ENCODE measurements at regions not wholly inside any gene's neighbourhood (a gene's known extent, or its start where the extent isn't known, plus 50 kb on each side); places are given as distances from the start of the nearest gene placed in this dataset.
"Not testable (repeated sequence)": the region's sequence is repeated elsewhere in the genome, so short reads cannot be mapped to it uniquely, and the experiment has no call there.

DNA sequence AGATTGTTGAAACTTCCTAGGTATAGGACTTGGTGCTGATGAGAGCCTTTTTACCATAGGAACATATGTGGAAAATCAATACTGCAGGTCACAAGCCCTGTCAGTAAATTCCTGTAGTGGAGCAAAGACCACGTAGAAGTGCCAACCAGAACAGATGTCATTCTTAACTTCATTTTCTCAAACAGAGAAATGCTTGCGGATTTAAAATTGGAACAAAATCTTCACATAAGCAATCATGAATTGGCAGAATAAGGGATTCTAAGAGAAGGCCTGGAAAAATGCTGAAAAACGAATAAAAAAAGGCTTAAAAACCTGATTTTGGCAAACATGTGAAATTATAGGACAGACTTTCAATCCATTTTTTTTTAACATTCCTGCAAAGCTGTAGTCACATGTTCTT is 80.8 kb upstream of the SMIM30 start:
- no peak for TF ChIP-seq CTCF (IDR thresholded peaks at IDR 0.05; ENCODE audit: insufficient read depth, low read depth, low read length, missing control alignments)
- DNase-seq (ENCODE audit: low read depth) = no peak
- no peak overlapping the region for H3K4me3 ChIP-seq (ENCODE audit: low read depth, low read length)

- DNase-seq (ENCODE audit: low read depth) = no peak
- no peak overlapping the region for H3K4me3 ChIP-seq (ENCODE audit: low read depth, low read length)
- TF ChIP-seq CTCF (IDR thresholded peaks at IDR 0.05; ENCODE audit: insufficient read depth, low read depth, low read length, missing control alignments) = no peak
These were observed 79.9 kb upstream of the SMIM30 start for GRCh38 chr7:113198226-113198625.

DNA sequence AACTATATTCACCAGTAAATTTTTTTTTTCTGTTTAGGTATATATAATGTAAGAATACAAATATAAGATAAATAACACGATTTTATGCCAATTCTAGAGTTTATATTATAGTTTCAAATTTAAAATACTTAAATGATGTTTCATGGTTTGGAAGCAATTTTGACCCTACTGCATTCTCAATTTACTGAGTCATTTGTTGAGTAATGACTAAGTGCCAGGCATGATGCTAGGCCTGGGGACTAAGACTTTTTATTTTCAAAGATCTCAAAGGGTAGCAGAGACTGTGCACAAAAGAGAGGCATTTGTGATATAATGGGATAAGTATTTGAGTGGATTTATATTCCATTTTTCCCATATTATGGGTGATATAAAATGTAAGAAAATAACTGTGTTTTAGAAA is 78.9 kb upstream of the SMIM30 start:
- no peak overlapping the region for H3K4me3 ChIP-seq (ENCODE audit: low read depth, low read length)
- no peak for TF ChIP-seq CTCF (IDR thresholded peaks at IDR 0.05; ENCODE audit: insufficient read depth, low read depth, low read length, missing control alignments)
- no peak for DNase-seq (ENCODE audit: low read depth)

DNA sequence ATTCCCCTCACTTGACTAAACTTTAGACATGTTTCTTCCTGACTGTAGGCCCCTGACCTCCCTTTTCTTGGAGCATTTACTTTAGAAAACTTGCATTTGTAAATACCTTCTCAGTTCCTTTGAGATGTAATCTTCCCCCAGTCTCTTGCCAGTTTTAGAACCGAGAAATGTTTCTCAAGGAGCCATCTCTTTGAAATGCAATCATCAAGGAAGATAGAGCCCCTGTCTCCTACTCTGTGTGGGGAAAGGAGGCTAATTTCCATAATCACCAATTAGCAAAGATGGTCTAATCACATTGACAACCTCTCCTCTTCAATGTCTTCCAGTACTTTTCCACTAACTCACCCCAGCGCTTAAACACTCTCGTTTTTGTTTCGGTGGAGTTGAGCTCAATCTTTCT is 70.0 kb upstream of the SMIM30 start:
- no peak overlapping the region for H3K4me3 ChIP-seq (ENCODE audit: low read depth, low read length)
- DNase-seq (ENCODE audit: low read depth) = no peak
- TF ChIP-seq CTCF (IDR thresholded peaks at IDR 0.05; ENCODE audit: insufficient read depth, low read depth, low read length, missing control alignments) = no peak

- no peak for DNase-seq (ENCODE audit: low read depth)
- TF ChIP-seq CTCF (IDR thresholded peaks at IDR 0.05; ENCODE audit: insufficient read depth, low read depth, low read length, missing control alignments) = no peak
These were observed 61.0 kb upstream of the SMIM30 start for GRCh38 chr7:113179313-113179712.

GRCh38 chr7:113176836-113177235 is 58.5 kb upstream of the SMIM30 start:
- TF ChIP-seq CTCF (IDR thresholded peaks at IDR 0.05; ENCODE audit: insufficient read depth, low read depth, low read length, missing control alignments) = no peak
- DNase-seq (ENCODE audit: low read depth) = no peak
- H3K4me3 ChIP-seq (ENCODE audit: low read depth, low read length) = no peak overlapping the region

More at GRCh38 chr7:113179313-113179712, 61.0 kb upstream of the SMIM30 start:
- no peak overlapping the region for H3K4me3 ChIP-seq (ENCODE audit: low read depth, low read length)

GRCh38 chr7:113176180-113176579 is 57.8 kb upstream of the SMIM30 start:
- not testable (repeated sequence) for H3K4me3 ChIP-seq (ENCODE audit: low read depth, low read length); DNase-seq (ENCODE audit: low read depth)
